ENCODE measurements at regions not wholly inside any gene's neighbourhood (a gene's known extent, or its start where the extent isn't known, plus 50 kb on each side); places are given as distances from the start of the nearest gene placed in this dataset.
"Not testable (repeated sequence)": the region's sequence is repeated elsewhere in the genome, so short reads cannot be mapped to it uniquely, and the experiment has no call there.

DNA sequence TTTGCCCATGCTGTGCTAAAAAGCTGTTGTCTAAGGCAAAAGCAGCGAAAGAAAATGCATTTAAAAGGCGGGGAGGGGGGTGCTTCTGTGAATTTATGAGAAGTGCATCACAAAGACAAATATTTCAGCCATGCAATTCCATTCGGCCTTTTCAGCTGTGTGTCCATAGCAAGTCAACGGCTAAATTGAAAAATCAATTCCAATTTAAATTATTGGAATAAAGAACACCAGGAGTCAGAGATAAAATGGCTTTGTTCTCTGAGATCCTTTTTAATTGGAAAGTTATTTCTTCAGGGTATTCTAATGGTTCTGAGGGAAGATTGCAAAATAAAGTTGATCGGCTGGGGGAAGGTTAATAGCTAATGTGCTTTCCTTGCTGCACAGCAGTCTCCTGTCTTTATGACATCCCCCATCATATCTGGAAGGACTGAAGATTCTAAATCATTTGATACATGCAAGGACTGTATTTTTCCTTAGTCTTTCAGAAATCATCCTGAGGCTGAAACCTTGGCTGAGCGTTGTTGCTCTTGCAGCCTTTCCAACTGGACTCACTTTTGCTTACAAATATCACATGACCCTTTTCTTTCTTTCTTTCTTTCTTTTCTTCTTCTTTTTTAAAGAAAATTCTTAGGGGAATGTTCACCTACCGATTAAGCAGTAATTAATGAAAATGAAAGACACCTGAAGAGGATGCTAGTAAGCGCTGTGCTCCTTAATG lies 647.1 kb downstream of the DACH1 start:
- Mint-ChIP-seq H3K4me3 (no peak overlapping the region), H3K27ac (no peak overlapping the region), H3K27me3 (no peaks in the 10 kb centered on the region), H3K36me3 (ENCODE audit: low read depth) (no peaks in the 10 kb centered on the region), H3K4me1 (no peaks in the 10 kb centered on the region), H3K9me3 (no peaks in the 10 kb centered on the region)
- ChIA-PET CTCF (no interaction called here), POLR2A (no interaction called here)
- DNase-seq, result no peak

GRCh38 chr13:71218960-71219359 lies 648.0 kb downstream of the DACH1 start:
- H3K4me1 Mint-ChIP-seq, result no peaks in the 10 kb centered on the region
- no peak overlapping the region for H3K4me3 Mint-ChIP-seq
- no peaks in the 10 kb centered on the region for H3K36me3 Mint-ChIP-seq (ENCODE audit: low read depth)
- H3K9me3 Mint-ChIP-seq, result no peaks in the 10 kb centered on the region
- H3K27ac Mint-ChIP-seq, result no peak overlapping the region
- DNase-seq, result no peak
- CTCF ChIA-PET, result no interaction called here
- POLR2A ChIA-PET, result no interaction called here
- H3K27me3 Mint-ChIP-seq, result no peaks in the 10 kb centered on the region

GRCh38 chr13:71217827-71218226 lies 649.2 kb downstream of the DACH1 start:
- Mint-ChIP-seq H3K36me3 (ENCODE audit: low read depth) (no peaks in the 10 kb centered on the region), H3K4me3 (no peak overlapping the region), H3K4me1 (no peaks in the 10 kb centered on the region), H3K9me3 (no peaks in the 10 kb centered on the region), H3K27ac (no peak overlapping the region), H3K27me3 (no peaks in the 10 kb centered on the region)
- ChIA-PET POLR2A (no interaction called here), CTCF (no interaction called here)
- no peak for DNase-seq

- no peak for DNase-seq
- POLR2A ChIA-PET, result no interaction called here
- no peak overlapping the region for H3K27ac Mint-ChIP-seq
- H3K4me1 Mint-ChIP-seq, result no peaks in the 10 kb centered on the region
- no peaks in the 10 kb centered on the region for H3K9me3 Mint-ChIP-seq
- no peaks in the 10 kb centered on the region for H3K27me3 Mint-ChIP-seq
- CTCF ChIA-PET, result no interaction called here
- H3K4me3 Mint-ChIP-seq, result no peak overlapping the region
- no peaks in the 10 kb centered on the region for H3K36me3 Mint-ChIP-seq (ENCODE audit: low read depth)
These were observed 652.2 kb downstream of the DACH1 start for GRCh38 chr13:71214821-71215220.

DNA sequence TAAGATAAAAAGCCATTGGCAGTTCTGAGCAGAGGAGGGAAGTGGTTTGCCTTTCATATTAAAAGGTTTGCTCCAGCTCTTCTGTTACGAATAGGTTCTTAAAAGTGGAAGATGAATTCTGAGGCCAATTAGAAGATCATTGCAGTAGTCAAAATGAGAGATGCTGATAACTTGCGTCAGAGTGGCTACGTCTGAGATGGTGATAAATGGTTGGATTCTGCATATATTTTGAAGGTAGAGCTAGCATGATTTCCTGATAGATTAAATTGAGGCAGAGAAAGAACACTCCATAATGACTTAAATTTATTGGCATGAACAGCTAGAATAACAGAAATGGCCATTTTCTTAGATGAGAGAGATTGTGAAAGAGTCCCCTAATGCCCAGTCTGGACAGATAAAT lies 652.6 kb downstream of the DACH1 start:
- H3K9me3 Mint-ChIP-seq, result no peaks in the 10 kb centered on the region
- H3K4me3 Mint-ChIP-seq, result no peak overlapping the region
- no peak overlapping the region for H3K27ac Mint-ChIP-seq
- no peaks in the 10 kb centered on the region for H3K4me1 Mint-ChIP-seq
- POLR2A ChIA-PET, result no interaction called here
- H3K27me3 Mint-ChIP-seq, result no peaks in the 10 kb centered on the region
- CTCF ChIA-PET, result no interaction called here
- no peak for DNase-seq
- H3K36me3 Mint-ChIP-seq (ENCODE audit: low read depth), result no peaks in the 10 kb centered on the region

DNA sequence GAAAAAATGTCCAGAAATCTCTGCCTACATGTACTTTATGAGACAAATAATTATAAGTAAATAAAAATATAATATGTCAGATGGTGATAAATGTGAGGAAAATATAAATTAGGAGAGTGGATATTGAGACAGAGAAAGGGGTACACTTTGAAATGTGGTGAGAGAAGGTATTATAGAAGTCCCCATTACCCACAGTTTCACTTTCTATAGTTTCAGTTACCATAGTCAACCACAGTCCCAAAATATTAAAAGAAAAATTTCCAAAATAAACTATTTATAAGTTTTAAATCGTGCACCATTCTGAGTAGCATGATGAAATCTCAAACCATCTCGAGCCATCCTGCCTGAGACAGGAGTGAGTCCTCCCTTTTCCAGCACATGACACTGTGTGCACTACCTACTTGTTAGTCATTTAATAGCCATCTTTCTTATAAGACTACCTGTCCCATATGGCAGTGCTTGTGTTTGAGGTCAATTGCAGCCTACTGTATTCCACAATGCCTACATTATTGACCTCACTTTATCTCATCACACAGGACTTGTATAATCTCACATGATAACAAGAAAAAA lies 653.7 kb downstream of the DACH1 start:
- CTCF ChIA-PET, result no interaction called here
- POLR2A ChIA-PET, result no interaction called here
- Mint-ChIP-seq H3K36me3 (ENCODE audit: low read depth) (no peaks in the 10 kb centered on the region), H3K4me3 (no peak overlapping the region), H3K27me3 (no peaks in the 10 kb centered on the region), H3K9me3 (no peaks in the 10 kb centered on the region), H3K4me1 (no peaks in the 10 kb centered on the region), H3K27ac (no peak overlapping the region)
- DNase-seq, result no peak

GRCh38 chr13:71210861-71211260 lies 656.1 kb downstream of the DACH1 start:
- Mint-ChIP-seq H3K27me3 (no peaks in the 10 kb centered on the region), H3K36me3 (ENCODE audit: low read depth) (no peaks in the 10 kb centered on the region), H3K9me3 (no peaks in the 10 kb centered on the region), H3K27ac (no peak overlapping the region), H3K4me3 (no peak overlapping the region), H3K4me1 (no peaks in the 10 kb centered on the region)
- no peak for DNase-seq
- POLR2A ChIA-PET, result no interaction called here
- CTCF ChIA-PET, result no interaction called here

- no peak for DNase-seq
- no peak overlapping the region for H3K27ac Mint-ChIP-seq
- no peaks in the 10 kb centered on the region for H3K9me3 Mint-ChIP-seq
- H3K4me1 Mint-ChIP-seq, result no peaks in the 10 kb centered on the region
- no peak overlapping the region for H3K4me3 Mint-ChIP-seq
- H3K36me3 Mint-ChIP-seq (ENCODE audit: low read depth), result no peaks in the 10 kb centered on the region
- ChIA-PET CTCF (no interaction called here), POLR2A (no interaction called here)
- no peaks in the 10 kb centered on the region for H3K27me3 Mint-ChIP-seq
These were observed 657.8 kb downstream of the DACH1 start for GRCh38 chr13:71209217-71209616.

DNA sequence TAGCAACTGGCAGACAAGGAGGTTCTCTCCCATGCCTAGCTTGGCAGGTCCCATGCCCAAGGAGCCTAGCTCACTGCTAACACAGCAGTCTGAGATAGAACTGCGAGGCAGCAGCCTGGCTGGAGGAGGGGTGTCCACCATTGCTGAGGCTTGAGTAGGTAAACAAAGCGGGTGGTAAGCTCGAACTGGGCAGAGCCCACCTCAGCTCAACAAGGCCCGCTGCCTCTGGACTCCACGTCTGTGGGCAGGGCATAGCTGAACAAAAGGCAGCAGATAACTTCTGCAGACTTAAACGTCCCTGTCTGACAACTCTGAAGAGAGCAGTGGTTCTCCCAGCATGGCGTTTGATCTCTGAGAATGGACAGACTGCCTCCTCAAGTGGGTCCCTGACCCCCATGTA lies 682.4 kb downstream of the DACH1 start:
- DNase-seq; H3K36me3 Mint-ChIP-seq (ENCODE audit: low read depth); H3K27ac Mint-ChIP-seq; H3K4me3 Mint-ChIP-seq; H3K27me3 Mint-ChIP-seq; CTCF ChIA-PET; POLR2A ChIA-PET; H3K4me1 Mint-ChIP-seq; H3K9me3 Mint-ChIP-seq: not testable (repeated sequence)

DNA sequence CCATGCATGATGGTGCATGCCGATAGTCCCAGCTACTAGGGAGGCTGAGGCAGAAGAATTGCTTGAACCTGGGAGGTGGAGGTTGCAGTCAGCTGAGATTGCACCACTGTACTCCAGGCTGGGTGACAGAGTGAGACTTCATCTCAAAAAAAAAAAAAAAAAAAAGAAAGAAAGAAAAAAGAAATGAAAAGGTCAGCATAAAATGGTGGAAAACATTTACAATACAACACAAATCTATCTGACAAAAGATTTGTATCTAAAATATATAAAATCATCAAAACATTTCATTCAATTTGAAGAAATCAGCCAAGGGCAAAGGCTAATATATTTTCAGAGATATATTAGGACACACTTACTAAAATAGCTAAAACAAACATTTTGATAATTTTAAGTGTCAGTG lies 683.7 kb downstream of the DACH1 start:
- H3K9me3 Mint-ChIP-seq; H3K4me1 Mint-ChIP-seq; H3K27ac Mint-ChIP-seq; H3K4me3 Mint-ChIP-seq; H3K27me3 Mint-ChIP-seq; CTCF ChIA-PET; DNase-seq; POLR2A ChIA-PET; H3K36me3 Mint-ChIP-seq (ENCODE audit: low read depth): not testable (repeated sequence)

- DNase-seq, result no peak
- POLR2A ChIA-PET, result no interaction called here
These were observed 695.3 kb downstream of the DACH1 start for GRCh38 chr13:71171740-71172139.

GRCh38 chr13:71169180-71169579 lies 697.8 kb downstream of the DACH1 start:
- Mint-ChIP-seq H3K27ac (no peak overlapping the region), H3K9me3 (no peaks in the 10 kb centered on the region), H3K4me3 (no peak overlapping the region), H3K27me3 (no peaks in the 10 kb centered on the region), H3K36me3 (ENCODE audit: low read depth) (no peaks in the 10 kb centered on the region), H3K4me1 (no peaks in the 10 kb centered on the region)
- ChIA-PET CTCF (no interaction called here), POLR2A (no interaction called here)
- no peak for DNase-seq

More at GRCh38 chr13:71171740-71172139, 695.3 kb downstream of the DACH1 start:
- H3K4me3 Mint-ChIP-seq, result no peak overlapping the region
- peaks cover 4% of the 10 kb centered on the region for H3K9me3 Mint-ChIP-seq
- no peak overlapping the region for H3K27ac Mint-ChIP-seq
- no peaks in the 10 kb centered on the region for H3K27me3 Mint-ChIP-seq
- CTCF ChIA-PET, result no interaction called here
- no peaks in the 10 kb centered on the region for H3K4me1 Mint-ChIP-seq
- no peaks in the 10 kb centered on the region for H3K36me3 Mint-ChIP-seq (ENCODE audit: low read depth)

DNA sequence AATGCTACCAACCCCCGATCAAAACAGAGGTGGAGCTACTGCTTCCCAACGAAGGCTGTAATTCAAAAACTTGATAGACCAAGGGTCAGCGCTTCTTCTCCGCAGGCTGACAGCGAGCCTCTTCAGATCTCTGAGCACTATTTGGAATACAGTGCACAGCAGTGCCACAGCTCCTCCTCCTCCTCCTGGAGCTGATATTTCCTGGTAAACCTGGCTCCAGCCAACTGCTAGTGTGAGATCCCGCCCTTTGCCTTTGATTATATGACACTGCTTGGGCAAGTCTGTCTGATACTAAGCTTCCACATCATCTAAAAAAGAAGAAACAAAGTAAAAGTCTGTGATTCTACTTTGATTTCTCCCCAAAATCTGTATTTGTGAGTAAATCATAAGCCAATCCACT lies 710.5 kb downstream of the DACH1 start:
- ChIA-PET CTCF (no interaction called here), POLR2A (no interaction called here)
- no peaks in the 10 kb centered on the region for H3K27me3 Mint-ChIP-seq
- H3K4me3 Mint-ChIP-seq, result no peak overlapping the region
- H3K27ac Mint-ChIP-seq, result no peak overlapping the region
- DNase-seq, result no peak
- H3K36me3 Mint-ChIP-seq (ENCODE audit: low read depth), result no peaks in the 10 kb centered on the region
- no peaks in the 10 kb centered on the region for H3K4me1 Mint-ChIP-seq
- H3K9me3 Mint-ChIP-seq, result no peaks in the 10 kb centered on the region

DNA sequence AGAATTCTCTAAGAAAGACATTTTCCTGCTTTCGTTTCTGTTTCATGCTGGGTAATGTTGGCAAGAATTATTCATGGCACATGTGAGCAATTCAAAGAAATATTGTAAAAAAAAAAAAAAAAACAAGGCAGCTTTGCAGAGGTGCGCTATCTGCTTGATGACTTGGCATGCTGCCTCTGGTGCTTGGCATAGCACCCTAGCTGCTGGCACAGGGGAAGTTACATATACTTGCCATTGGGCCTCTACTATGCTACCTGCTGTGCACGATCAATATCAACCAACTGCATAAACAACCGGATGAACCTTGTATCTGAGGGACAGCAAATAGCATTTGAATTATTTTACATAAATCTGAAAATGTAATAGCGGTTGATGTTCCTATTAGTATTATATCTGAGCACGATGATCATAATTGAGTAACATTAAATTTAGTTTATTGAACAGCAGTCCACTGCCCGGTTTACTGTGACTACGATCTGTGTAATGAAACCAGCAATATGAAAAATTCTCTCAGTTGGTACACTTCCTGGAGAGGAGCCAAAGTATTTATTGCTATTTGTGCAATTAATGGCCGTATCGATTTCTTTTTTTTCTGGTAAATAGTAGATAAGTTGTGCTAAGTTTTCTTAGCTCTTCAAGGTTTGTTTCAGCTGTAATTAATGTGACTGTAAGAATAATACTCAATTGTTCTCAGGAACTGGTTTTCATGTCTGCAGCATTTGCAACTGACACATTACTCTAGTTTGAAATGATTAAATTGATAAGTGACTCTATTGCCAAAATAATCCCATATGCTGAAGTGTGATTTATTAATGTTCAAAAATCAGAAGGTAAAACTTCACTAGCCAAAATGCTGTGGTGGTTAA lies 717.3 kb downstream of the DACH1 start:
- POLR2A ChIA-PET, result no interaction called here
- no peak overlapping the region for H3K27ac Mint-ChIP-seq
- H3K9me3 Mint-ChIP-seq, result no peaks in the 10 kb centered on the region
- no peaks in the 10 kb centered on the region for H3K36me3 Mint-ChIP-seq (ENCODE audit: low read depth)
- DNase-seq, result no peak
- no peak overlapping the region for H3K4me3 Mint-ChIP-seq
- H3K27me3 Mint-ChIP-seq, result no peaks in the 10 kb centered on the region
- no peaks in the 10 kb centered on the region for H3K4me1 Mint-ChIP-seq
- CTCF ChIA-PET, result no interaction called here
